K562 (cell line): ENCODE measurements at regions not wholly inside any gene's neighbourhood (a gene's known extent, or its start where the extent isn't known, plus 50 kb on each side); places are given as distances from the start of the nearest gene placed in this dataset.

ENCODE experiments used
- ATAC-seq: fragments of 200-7000 bp; cut with Tn5 transposase; 3 replicates; pipeline ENCODE4 v1.9.1; 2020; ENCODE audit warnings: moderate library complexity
- BruUV-seq: library from RNA; stranded (reverse); fragments of 400-500 nt; replicated peaks from 2 replicates; lab custom pipeline; 2021; lab: Mats Ljungman, UMichigan
- CTCF ChIA-PET: fragments of 300-600 bp; formaldehyde crosslinking; extraction: SDS; loops from one replicate; lab custom pipeline; 2021; ENCODE audit warnings: low intra/inter-chr PET ratio; lab: Yijun Ruan, JAX
- POLR2A ChIA-PET: fragments of 300-600, 350-650 bp; sonication (Branson Sonifier 250); formaldehyde crosslinking; extraction: SDS; loops from one replicate; lab custom pipeline; 2021; ENCODE audit warnings: antibody characterized with exemption, inconsistent platforms; lab: Yijun Ruan, JAX
- DNase-seq, 4 experiments: peaks; one replicate each; pipeline versions ENCODE4 v3.0.0 to v3.0.0-alpha.2; 2011 to 2018; ENCODE audit warnings: low spot score in 3 of 4, mixed read lengths in 3 of 4; ENCODE audit errors: extremely low read depth in 1 of 4
- FAIRE-seq: peaks from 2 replicates; lab custom pipeline; 2011; peaks lifted over from hg19 to GRCh38; lab: Jason Lieb, UNC
- H2AFZ ChIP-seq: 2 replicates; pipeline ENCODE4 v1.6.0; 2011; ENCODE audit warnings: low read depth, low read length, control low read depth, inconsistent platforms
- H3K27ac ChIP-seq: fragments of 200-600 bp; 3 replicates; pipeline ENCODE4 v1.8.0; 2011; ENCODE audit warnings: low read depth, mild to moderate bottlenecking, control low read depth, inconsistent platforms, low read length, moderate library complexity, mixed read lengths; ENCODE audit errors: extremely low read depth
- H3K27me3 ChIP-seq, 2 experiments: fragments of 300-600 bp in 1 of 2; 2 replicates in 1 of 2; 3 replicates in 1 of 2; pipeline versions ENCODE4 v1.6.0 to v1.8.0; 2011; ENCODE audit warnings: inconsistent platforms in 2 of 2, low read length in 2 of 2, mild to moderate bottlenecking in 1 of 2, mixed read lengths in 1 of 2, moderate library complexity in 1 of 2; ENCODE audit not compliant: control insufficient read depth in 2 of 2, insufficient read depth in 2 of 2
- H3K36me3 ChIP-seq: fragments of 300-600 bp; 3 replicates; pipeline ENCODE4 v1.8.0; 2011; ENCODE audit warnings: mild to moderate bottlenecking, low read length, inconsistent platforms; ENCODE audit not compliant: control insufficient read depth, insufficient read depth
- H3K4me1 ChIP-seq, 2 experiments: fragments of 200-600 bp in 1 of 2; replicated peaks in 1 of 2; 2 replicates in 1 of 2; 3 replicates in 1 of 2; pipeline versions ENCODE4 v1.5.1 to v1.8.0; 2011; ENCODE audit warnings: inconsistent platforms in 2 of 2, low read length in 2 of 2, mild to moderate bottlenecking in 1 of 2, mixed read lengths in 1 of 2, moderate library complexity in 1 of 2; ENCODE audit not compliant: control insufficient read depth in 2 of 2, insufficient read depth in 2 of 2
- H3K4me2 ChIP-seq: 2 replicates; pipeline ENCODE4 v1.6.1; 2011; ENCODE audit warnings: low read length, control low read depth, inconsistent platforms, mixed read lengths; ENCODE audit not compliant: insufficient read depth
- H3K4me3 ChIP-seq: fragments of 200-600 bp; sonication (generic), shearing (Covaris generic); 2 replicates; pipeline ENCODE4 v1.5.1; 2016; ENCODE audit warnings: control low read depth, inconsistent platforms
- H3K79me2 ChIP-seq: fragments of 200-600 bp; 3 replicates; pipeline ENCODE4 v1.8.0; 2011; ENCODE audit warnings: low read length, inconsistent platforms; ENCODE audit not compliant: control insufficient read depth, insufficient read depth
- H3K9ac ChIP-seq, 2 experiments: 2 replicates each; pipeline versions ENCODE4 v1.6.0 to v1.6.1; 2011; ENCODE audit warnings: low read depth in 2 of 2, low read length in 2 of 2, control low read depth in 1 of 2, inconsistent platforms in 1 of 2, mild to moderate bottlenecking in 1 of 2, mixed read lengths in 1 of 2; ENCODE audit not compliant: insufficient read depth in 1 of 2
- H3K9me1 ChIP-seq: one replicate; pipeline ENCODE4 v1.6.0; 2011; ENCODE audit warnings: inconsistent platforms, mild to moderate bottlenecking, low read length, moderate library complexity; ENCODE audit not compliant: control insufficient read depth, insufficient read depth
- H3K9me3 ChIP-seq: replicated peaks from 2 replicates; pipeline ENCODE4 v1.5.1; 2011; ENCODE audit warnings: low read depth, low read length, inconsistent platforms; ENCODE audit not compliant: control insufficient read depth, insufficient read depth
- H4K20me1 ChIP-seq: replicated peaks from 2 replicates; pipeline ENCODE4 v1.6.1; 2011; ENCODE audit warnings: low read length, inconsistent platforms, mixed read lengths; ENCODE audit not compliant: control insufficient read depth, insufficient read depth
- BRF1 ChIP-seq: IDR thresholded peaks from 3 replicates; pipeline ENCODE4 v1.6.1; 2011; ENCODE audit warnings: borderline replicate concordance, mild to moderate bottlenecking; ENCODE audit not compliant: insufficient read length; ENCODE audit errors: extremely low read depth
- CBX1 ChIP-seq: sonication (generic); IDR thresholded peaks from 2 replicates; pipeline ENCODE4 v1.6.1; 2016; ENCODE audit warnings: antibody characterized with exemption, low read depth, mild to moderate bottlenecking
- EP400 ChIP-seq: fragments of 450-650 bp; IDR thresholded peaks from 2 replicates; pipeline ENCODE4 v1.6.1; 2017; ENCODE audit warnings: antibody characterized with exemption, mild to moderate bottlenecking, moderate library complexity
- HIVEP1 ChIP-seq: fragments of 250-450 bp; sonication (Bioruptor Pico); IDR thresholded peaks from 2 replicates; pipeline ENCODE4 v1.4.0; 2020; ENCODE audit warnings: mild to moderate bottlenecking
- ILK ChIP-seq: fragments of 450-650 bp; IDR thresholded peaks from 2 replicates; pipeline ENCODE4 v1.6.1; 2016; ENCODE audit warnings: missing genetic modification characterization, low read depth, mild to moderate bottlenecking, missing compliant biosample characterization, moderate library complexity, borderline replicate concordance
- MCM2 ChIP-seq: fragments of 450-650 bp; IDR thresholded peaks from 2 replicates; pipeline ENCODE4 v1.6.1; 2017; ENCODE audit warnings: low read depth, mild to moderate bottlenecking
- TAF7 ChIP-seq: fragments of 450-650 bp; IDR thresholded peaks from 2 replicates; pipeline ENCODE4 v1.6.1; 2016; ENCODE audit warnings: missing genetic modification characterization, missing compliant biosample characterization
- ZNF143 ChIP-seq: sonication (generic); formaldehyde crosslinking; IDR thresholded peaks from 2 replicates; pipeline ENCODE4 v1.9.0; 2022; ENCODE audit warnings: mild to moderate bottlenecking, missing genetic modification reagents
- ZNF165 ChIP-seq: fragments of 250-450 bp; sonication (Bioruptor Pico); IDR thresholded peaks from 2 replicates; pipeline ENCODE4 v1.4.0; 2020; ENCODE audit warnings: borderline replicate concordance
- ZNF695 ChIP-seq: fragments of 450-650 bp; formaldehyde crosslinking; IDR thresholded peaks from 2 replicates; pipeline ENCODE4 v1.4.0; 2020; ENCODE audit warnings: mild to moderate bottlenecking, moderate library complexity
- WGBS: fragments of 100-300 bp; shearing (Covaris generic); methylation state at CpG from one replicate; pipeline ENCODE4 v1.1.6; 2016; ENCODE audit warnings: low coverage, mixed read lengths; ENCODE audit not compliant: insufficient coverage; ENCODE audit errors: missing lambda C conversion rate; 5-methylcytosine and 5-hydroxymethylcytosine counted together
- in situ Hi-C: fragments of 300-500 bp; cut with MboI; formaldehyde crosslinking; loops from 4 replicates; pipeline ENCODE4 v1.15.0; 2018; ENCODE audit warnings: inconsistent platforms, mixed read lengths
- intact Hi-C: fragments of 100-400 bp; cut with micrococcal nuclease; formaldehyde crosslinking; loops from 2 replicates; pipeline ENCODE4 v1.14.2; 2022
- TF ChIP-seq, protein P1 (sequence below): sonication (generic); formaldehyde crosslinking; IDR thresholded peaks from 2 replicates; pipeline ENCODE4 v1.9.0; 2022; ENCODE audit warnings: mild to moderate bottlenecking, missing genetic modification reagents
- TF ChIP-seq, protein P2 (sequence below): IDR thresholded peaks from 3 replicates; pipeline ENCODE4 v1.6.1; 2011; ENCODE audit warnings: borderline replicate concordance, mild to moderate bottlenecking, moderate library complexity; ENCODE audit not compliant: insufficient read length; ENCODE audit errors: extremely low read depth
- TF ChIP-seq, protein P3 (sequence below): sonication (generic); formaldehyde crosslinking; IDR thresholded peaks from 2 replicates; pipeline ENCODE4 v1.8.1; 2022; ENCODE audit warnings: missing genetic modification reagents
- TF ChIP-seq, protein P4 (sequence below), 2 experiments: fragments of 450-650 bp in 1 of 2; sonication (generic) in 1 of 2; formaldehyde crosslinking; conservative IDR thresholded peaks; 2 replicates each; pipeline versions ENCODE4 v1.4.0 to v1.8.1; 2020 to 2022; ENCODE audit warnings: mild to moderate bottlenecking in 1 of 2, missing genetic modification reagents in 1 of 2
- TF ChIP-seq, protein P5 (sequence below): fragments of 450-650 bp; formaldehyde crosslinking; IDR thresholded peaks from 2 replicates; pipeline ENCODE4 v1.4.0; 2022; ENCODE audit warnings: missing genetic modification characterization

DNA sequence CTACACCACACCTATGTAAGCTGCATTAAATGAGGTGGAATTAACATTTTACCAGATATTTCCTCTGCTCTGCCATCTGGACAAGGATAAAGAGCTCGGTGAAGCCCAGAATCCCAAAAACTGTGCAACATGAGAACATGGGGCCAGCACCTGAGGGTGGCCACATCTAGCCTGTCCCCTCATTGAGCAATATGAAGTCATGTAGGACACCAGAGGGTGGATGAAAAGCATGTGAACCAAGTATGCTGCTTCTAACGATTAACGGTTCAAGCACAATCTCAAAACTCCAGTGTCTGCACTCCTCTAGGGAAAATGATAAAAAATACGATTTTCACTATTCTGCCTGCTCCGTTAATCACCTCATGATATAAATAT, 545.8 kb downstream of the EBF1 start:
- Histone ChIP-seq H2AFZ (no peak overlapping the region), H3K4me2 (no peak overlapping the region), H3K9me3 (no peaks in the 10 kb centered on the region), H3K4me3 (no peak overlapping the region), H3K27me3 (no peaks in the 10 kb centered on the region), H3K4me1 (no peaks in the 10 kb centered on the region), H4K20me1 (no peaks in the 10 kb centered on the region), H3K27ac (no peak overlapping the region), H3K36me3 (no peaks in the 10 kb centered on the region), H3K9ac (no peak overlapping the region), H3K79me2 (no peaks in the 10 kb centered on the region), H3K9me1 (no peaks in the 10 kb centered on the region)
- FAIRE-seq (no peak), DNase-seq (no peak), ATAC-seq (no peak)
- ChIA-PET POLR2A (no interaction called here), CTCF (no interaction called here)
- intact Hi-C loops (no loop called here), in situ Hi-C loops (loop anchor here (10.0 kb wide), 1 partner anchor 1621 kb away; no protein-coding TSS in a partner anchor)
- WGBS: 0% methylated on average over 5 of the region's 5 CpGs
- BruUV-seq: no TSS peak
- TF ChIP-seq, protein P1, sequence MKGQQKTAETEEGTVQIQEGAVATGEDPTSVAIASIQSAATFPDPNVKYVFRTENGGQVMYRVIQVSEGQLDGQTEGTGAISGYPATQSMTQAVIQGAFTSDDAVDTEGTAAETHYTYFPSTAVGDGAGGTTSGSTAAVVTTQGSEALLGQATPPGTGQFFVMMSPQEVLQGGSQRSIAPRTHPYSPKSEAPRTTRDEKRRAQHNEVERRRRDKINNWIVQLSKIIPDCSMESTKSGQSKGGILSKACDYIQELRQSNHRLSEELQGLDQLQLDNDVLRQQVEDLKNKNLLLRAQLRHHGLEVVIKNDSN (CRISPR knock-in tag): no peak
- TF ChIP-seq BRF1 (no peak), ZNF143 (no peak), HIVEP1 (no peak), ILK (tag) (no peak), MCM2 (no peak), ZNF695 (CRISPR knock-in tag) (no peak), EP400 (no peak), ZNF165 (CRISPR knock-in tag) (no peak), TAF7 (tag) (no peak), CBX1 (no peak)
- TF ChIP-seq, protein P2, sequence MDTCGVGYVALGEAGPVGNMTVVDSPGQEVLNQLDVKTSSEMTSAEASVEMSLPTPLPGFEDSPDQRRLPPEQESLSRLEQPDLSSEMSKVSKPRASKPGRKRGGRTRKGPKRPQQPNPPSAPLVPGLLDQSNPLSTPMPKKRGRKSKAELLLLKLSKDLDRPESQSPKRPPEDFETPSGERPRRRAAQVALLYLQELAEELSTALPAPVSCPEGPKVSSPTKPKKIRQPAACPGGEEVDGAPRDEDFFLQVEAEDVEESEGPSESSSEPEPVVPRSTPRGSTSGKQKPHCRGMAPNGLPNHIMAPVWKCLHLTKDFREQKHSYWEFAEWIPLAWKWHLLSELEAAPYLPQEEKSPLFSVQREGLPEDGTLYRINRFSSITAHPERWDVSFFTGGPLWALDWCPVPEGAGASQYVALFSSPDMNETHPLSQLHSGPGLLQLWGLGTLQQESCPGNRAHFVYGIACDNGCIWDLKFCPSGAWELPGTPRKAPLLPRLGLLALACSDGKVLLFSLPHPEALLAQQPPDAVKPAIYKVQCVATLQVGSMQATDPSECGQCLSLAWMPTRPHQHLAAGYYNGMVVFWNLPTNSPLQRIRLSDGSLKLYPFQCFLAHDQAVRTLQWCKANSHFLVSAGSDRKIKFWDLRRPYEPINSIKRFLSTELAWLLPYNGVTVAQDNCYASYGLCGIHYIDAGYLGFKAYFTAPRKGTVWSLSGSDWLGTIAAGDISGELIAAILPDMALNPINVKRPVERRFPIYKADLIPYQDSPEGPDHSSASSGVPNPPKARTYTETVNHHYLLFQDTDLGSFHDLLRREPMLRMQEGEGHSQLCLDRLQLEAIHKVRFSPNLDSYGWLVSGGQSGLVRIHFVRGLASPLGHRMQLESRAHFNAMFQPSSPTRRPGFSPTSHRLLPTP: no peak
- TF ChIP-seq, protein P3, sequence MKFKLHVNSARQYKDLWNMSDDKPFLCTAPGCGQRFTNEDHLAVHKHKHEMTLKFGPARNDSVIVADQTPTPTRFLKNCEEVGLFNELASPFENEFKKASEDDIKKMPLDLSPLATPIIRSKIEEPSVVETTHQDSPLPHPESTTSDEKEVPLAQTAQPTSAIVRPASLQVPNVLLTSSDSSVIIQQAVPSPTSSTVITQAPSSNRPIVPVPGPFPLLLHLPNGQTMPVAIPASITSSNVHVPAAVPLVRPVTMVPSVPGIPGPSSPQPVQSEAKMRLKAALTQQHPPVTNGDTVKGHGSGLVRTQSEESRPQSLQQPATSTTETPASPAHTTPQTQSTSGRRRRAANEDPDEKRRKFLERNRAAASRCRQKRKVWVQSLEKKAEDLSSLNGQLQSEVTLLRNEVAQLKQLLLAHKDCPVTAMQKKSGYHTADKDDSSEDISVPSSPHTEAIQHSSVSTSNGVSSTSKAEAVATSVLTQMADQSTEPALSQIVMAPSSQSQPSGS (CRISPR knock-in tag): no peak
- TF ChIP-seq, protein P4, sequence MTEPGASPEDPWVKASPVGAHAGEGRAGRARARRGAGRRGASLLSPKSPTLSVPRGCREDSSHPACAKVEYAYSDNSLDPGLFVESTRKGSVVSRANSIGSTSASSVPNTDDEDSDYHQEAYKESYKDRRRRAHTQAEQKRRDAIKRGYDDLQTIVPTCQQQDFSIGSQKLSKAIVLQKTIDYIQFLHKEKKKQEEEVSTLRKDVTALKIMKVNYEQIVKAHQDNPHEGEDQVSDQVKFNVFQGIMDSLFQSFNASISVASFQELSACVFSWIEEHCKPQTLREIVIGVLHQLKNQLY (CRISPR knock-in tag; conservative IDR thresholded peaks at IDR 0.05): no peak
- TF ChIP-seq, protein P5, sequence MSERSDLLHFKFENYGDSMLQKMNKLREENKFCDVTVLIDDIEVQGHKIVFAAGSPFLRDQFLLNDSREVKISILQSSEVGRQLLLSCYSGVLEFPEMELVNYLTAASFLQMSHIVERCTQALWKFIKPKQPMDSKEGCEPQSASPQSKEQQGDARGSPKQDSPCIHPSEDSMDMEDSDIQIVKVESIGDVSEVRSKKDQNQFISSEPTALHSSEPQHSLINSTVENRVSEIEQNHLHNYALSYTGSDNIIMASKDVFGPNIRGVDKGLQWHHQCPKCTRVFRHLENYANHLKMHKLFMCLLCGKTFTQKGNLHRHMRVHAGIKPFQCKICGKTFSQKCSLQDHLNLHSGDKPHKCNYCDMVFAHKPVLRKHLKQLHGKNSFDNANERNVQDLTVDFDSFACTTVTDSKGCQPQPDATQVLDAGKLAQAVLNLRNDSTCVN (CRISPR knock-in tag): no peak
